Karpas-422 (cell line): ENCODE measurements at regions not wholly inside any gene's neighbourhood (a gene's known extent, or its start where the extent isn't known, plus 50 kb on each side); places are given as distances from the start of the nearest gene placed in this dataset.

ENCODE experiments used
- DNase-seq: peaks from one replicate; pipeline ENCODE4 v3.0.0-alpha.2; 2015
- H2AFZ ChIP-seq: fragments of 200-600 bp; sonication (generic); 2 replicates; pipeline ENCODE4 v1.6.1; 2014; ENCODE audit warnings: antibody characterized with exemption, low read length, mixed read lengths
- H3K27ac ChIP-seq: fragments of 200-600 bp; sonication (generic); 2 replicates; pipeline ENCODE4 v1.5.1; 2014; ENCODE audit warnings: mild to moderate bottlenecking, low read length, moderate library complexity
- H3K27me3 ChIP-seq: fragments of 200-600 bp; sonication (generic); 2 replicates; pipeline ENCODE4 v1.6.1; 2014; ENCODE audit warnings: low read length, mixed read lengths
- H3K36me3 ChIP-seq: fragments of 200-600 bp; sonication (generic); 2 replicates; pipeline ENCODE4 v1.6.1; 2014; ENCODE audit warnings: low read length, mixed read lengths; ENCODE audit not compliant: insufficient read depth
- H3K4me1 ChIP-seq: fragments of 200-600 bp; sonication (generic); 2 replicates; pipeline ENCODE4 v1.6.1; 2014; ENCODE audit warnings: mild to moderate bottlenecking, low read length, mixed read lengths
- H3K4me2 ChIP-seq: fragments of 200-600 bp; sonication (generic); 2 replicates; pipeline ENCODE4 v1.6.1; 2014; ENCODE audit warnings: low read length, low read depth, mild to moderate bottlenecking; ENCODE audit not compliant: poor library complexity, severe bottlenecking
- H3K4me3 ChIP-seq: fragments of 200-600 bp; sonication (generic); 2 replicates; pipeline ENCODE4 v1.5.1; 2014; ENCODE audit warnings: mild to moderate bottlenecking, antibody characterized with exemption, low read length, mixed read lengths
- H3K79me2 ChIP-seq: fragments of 200-600 bp; sonication (generic); 2 replicates; pipeline ENCODE4 v1.6.1; 2014; ENCODE audit warnings: mild to moderate bottlenecking, low read length, mixed read lengths
- H3K9ac ChIP-seq: fragments of 200-600 bp; sonication (generic); 2 replicates; pipeline ENCODE4 v1.6.0; 2014; ENCODE audit warnings: low read length
- H3K9me2 ChIP-seq: fragments of 200-600 bp; sonication (generic), shearing (Covaris generic); replicated peaks from 2 replicates; pipeline ENCODE4 v1.6.0; 2014; ENCODE audit warnings: mild to moderate bottlenecking, low read length, moderate library complexity; ENCODE audit not compliant: insufficient read depth
- H3K9me3 ChIP-seq: fragments of 300-700, 200-600 bp; sonication (generic); 2 replicates; pipeline ENCODE4 v1.6.1; 2014; ENCODE audit warnings: low read length, mixed read lengths
- H4K20me1 ChIP-seq: fragments of 200-600 bp; sonication (generic); 2 replicates; pipeline ENCODE4 v1.6.1; 2014; ENCODE audit warnings: mild to moderate bottlenecking, antibody characterized with exemption, low read length, low read depth; ENCODE audit not compliant: insufficient read depth

DNA sequence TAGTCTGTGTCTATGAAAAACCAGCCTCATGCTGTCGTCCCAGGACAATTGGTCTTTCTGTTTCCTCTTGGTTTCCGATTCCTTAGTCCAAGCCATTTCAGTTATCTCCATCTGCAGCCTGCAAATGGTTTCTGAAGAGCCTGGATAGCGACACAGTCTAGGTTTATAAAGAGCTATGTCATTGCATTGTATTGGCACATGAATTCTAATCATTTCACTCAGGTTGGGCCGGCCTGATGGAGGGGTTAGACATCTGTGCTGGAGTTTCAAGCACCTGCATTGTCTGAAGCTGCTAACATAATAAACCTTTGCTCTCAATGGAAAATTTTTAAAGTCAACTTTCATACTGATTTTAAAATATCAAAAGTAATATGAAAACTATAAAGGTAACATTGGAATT is 232.6 kb upstream of the MAP3K7 start:
- Histone ChIP-seq H3K9ac (no peak overlapping the region), H3K9me3 (no peaks in the 10 kb centered on the region), H3K79me2 (no peaks in the 10 kb centered on the region), H3K4me1 (no peaks in the 10 kb centered on the region), H3K4me3 (no peak overlapping the region), H3K27ac (no peak overlapping the region), H3K4me2 (no peak overlapping the region), H3K27me3 (no peaks in the 10 kb centered on the region), H4K20me1 (no peaks in the 10 kb centered on the region), H2AFZ (no peak overlapping the region), H3K36me3 (no peaks in the 10 kb centered on the region), H3K9me2 (no peaks in the 10 kb centered on the region)
- DNase-seq = no peak

DNA sequence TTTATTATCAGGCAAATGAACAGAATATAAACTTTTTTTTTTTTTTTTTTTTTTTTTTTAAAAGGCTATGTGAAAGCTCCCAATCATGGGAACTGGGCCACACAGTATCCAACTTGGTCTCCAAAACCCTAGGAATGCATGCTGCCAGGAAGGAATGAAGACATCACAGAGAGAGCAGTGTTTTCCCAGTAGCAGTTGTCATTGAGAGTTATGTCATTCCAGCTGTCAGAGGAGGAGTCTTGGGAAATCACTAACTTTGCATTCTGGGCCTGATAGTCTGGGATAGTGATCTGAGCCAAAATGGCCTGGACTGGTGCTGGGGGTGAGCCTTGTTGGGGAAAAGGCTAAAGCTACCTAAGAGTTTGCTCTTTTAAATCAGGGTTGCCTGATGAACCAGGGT is 231.3 kb upstream of the MAP3K7 start:
- Histone ChIP-seq H3K36me3 (no peaks in the 10 kb centered on the region), H3K4me3 (no peak overlapping the region), H3K27ac (no peak overlapping the region), H3K79me2 (no peaks in the 10 kb centered on the region), H3K9me3 (no peaks in the 10 kb centered on the region), H3K9ac (no peak overlapping the region), H3K4me1 (no peaks in the 10 kb centered on the region), H3K9me2 (no peaks in the 10 kb centered on the region), H3K27me3 (no peaks in the 10 kb centered on the region), H4K20me1 (no peaks in the 10 kb centered on the region), H2AFZ (no peak overlapping the region), H3K4me2 (no peak overlapping the region)
- DNase-seq = no peak

DNA sequence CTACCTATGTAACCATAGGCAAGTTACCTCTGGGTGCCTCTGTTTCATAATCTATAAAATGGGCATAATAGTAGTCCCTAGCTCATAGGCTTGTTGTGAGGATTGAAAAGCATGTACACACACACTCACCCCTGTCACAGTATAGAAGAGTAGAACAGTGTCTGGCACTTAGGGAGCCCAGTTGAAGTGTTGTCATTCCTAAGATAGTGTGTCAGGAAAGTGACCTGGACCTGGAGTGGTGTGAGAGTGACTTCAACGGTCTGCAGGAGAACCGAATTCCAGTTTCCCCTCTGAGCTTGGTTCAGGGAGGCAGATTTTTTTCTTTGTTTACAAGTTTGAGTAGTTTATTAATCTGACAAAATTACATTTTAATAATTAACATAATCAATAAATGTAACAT is 229.9 kb upstream of the MAP3K7 start:
- no peak overlapping the region for H2AFZ ChIP-seq
- H3K27me3 ChIP-seq = no peaks in the 10 kb centered on the region
- H3K9ac ChIP-seq = no peak overlapping the region
- H3K27ac ChIP-seq = no peak overlapping the region
- H4K20me1 ChIP-seq = no peaks in the 10 kb centered on the region
- no peak for DNase-seq
- no peaks in the 10 kb centered on the region for H3K4me1 ChIP-seq
- no peaks in the 10 kb centered on the region for H3K9me3 ChIP-seq
- no peaks in the 10 kb centered on the region for H3K79me2 ChIP-seq
- H3K4me2 ChIP-seq = no peak overlapping the region
- H3K4me3 ChIP-seq = no peak overlapping the region
- H3K36me3 ChIP-seq = no peaks in the 10 kb centered on the region
- H3K9me2 ChIP-seq = no peaks in the 10 kb centered on the region

DNA sequence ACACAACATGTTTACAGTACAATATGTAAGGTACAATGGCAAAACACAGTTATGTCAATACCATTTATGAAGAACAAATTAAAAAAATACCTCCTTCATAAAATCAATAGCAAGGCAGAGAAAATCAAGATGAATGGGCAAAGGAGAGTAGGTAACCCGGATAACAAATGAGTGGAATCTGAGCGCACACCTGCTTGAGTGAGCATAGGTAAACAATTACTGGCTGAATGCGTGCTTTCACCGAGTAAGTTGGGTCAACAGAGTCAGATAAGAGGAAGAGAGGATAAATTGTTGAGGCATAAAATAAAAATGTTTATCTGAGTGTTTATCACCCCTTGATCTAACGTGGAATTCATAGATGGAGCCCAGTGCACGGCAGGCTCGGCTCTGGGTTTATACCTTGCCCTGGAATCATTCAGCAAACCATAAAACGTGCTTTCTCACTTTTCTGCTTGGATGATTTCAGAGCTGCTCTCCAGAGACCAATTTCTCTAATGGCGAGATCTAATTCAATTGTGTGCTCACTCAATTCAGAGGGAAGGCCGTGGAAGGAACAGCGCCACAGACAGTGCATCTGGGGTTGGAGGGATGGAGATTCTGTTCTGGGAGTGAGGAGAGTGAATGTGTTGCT is 224.8 kb upstream of the MAP3K7 start:
- no peak for DNase-seq
- no peak overlapping the region for H3K9ac ChIP-seq
- no peaks in the 10 kb centered on the region for H3K36me3 ChIP-seq
- H3K4me2 ChIP-seq = no peak overlapping the region
- H4K20me1 ChIP-seq = no peaks in the 10 kb centered on the region
- no peak overlapping the region for H3K4me3 ChIP-seq
- H3K4me1 ChIP-seq = no peaks in the 10 kb centered on the region
- no peak overlapping the region for H3K27ac ChIP-seq
- no peaks in the 10 kb centered on the region for H3K9me3 ChIP-seq
- H3K9me2 ChIP-seq = no peaks in the 10 kb centered on the region
- no peaks in the 10 kb centered on the region for H3K27me3 ChIP-seq
- H3K79me2 ChIP-seq = no peaks in the 10 kb centered on the region
- no peak overlapping the region for H2AFZ ChIP-seq

DNA sequence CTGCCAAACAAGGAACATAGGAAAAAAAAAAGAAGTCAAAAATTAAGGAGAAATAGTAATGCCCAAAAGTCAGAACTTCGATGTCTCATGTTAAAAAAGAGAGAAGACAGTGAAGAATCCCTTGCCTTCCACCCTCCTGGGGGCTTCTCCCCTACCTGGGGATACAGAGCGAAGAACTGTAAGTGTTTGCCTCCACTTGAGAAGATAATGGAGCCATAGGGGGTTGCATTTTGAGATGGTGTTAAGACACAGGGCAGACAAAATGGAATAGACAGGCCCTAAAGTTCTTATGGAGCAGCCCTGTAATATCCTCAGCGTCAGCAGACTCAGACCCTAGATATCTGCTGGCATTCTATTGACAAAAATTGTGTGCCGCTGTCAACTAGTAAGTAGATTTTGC is 222.2 kb upstream of the MAP3K7 start:
- no peak overlapping the region for H3K4me3 ChIP-seq
- no peak overlapping the region for H3K9ac ChIP-seq
- no peak for DNase-seq
- H3K27ac ChIP-seq = no peak overlapping the region
- H3K79me2 ChIP-seq = no peaks in the 10 kb centered on the region
- no peaks in the 10 kb centered on the region for H3K36me3 ChIP-seq
- H4K20me1 ChIP-seq = no peaks in the 10 kb centered on the region
- no peaks in the 10 kb centered on the region for H3K4me1 ChIP-seq
- no peak overlapping the region for H2AFZ ChIP-seq
- H3K27me3 ChIP-seq = no peaks in the 10 kb centered on the region
- H3K9me3 ChIP-seq = no peaks in the 10 kb centered on the region
- no peak overlapping the region for H3K4me2 ChIP-seq
- H3K9me2 ChIP-seq = no peaks in the 10 kb centered on the region

DNA sequence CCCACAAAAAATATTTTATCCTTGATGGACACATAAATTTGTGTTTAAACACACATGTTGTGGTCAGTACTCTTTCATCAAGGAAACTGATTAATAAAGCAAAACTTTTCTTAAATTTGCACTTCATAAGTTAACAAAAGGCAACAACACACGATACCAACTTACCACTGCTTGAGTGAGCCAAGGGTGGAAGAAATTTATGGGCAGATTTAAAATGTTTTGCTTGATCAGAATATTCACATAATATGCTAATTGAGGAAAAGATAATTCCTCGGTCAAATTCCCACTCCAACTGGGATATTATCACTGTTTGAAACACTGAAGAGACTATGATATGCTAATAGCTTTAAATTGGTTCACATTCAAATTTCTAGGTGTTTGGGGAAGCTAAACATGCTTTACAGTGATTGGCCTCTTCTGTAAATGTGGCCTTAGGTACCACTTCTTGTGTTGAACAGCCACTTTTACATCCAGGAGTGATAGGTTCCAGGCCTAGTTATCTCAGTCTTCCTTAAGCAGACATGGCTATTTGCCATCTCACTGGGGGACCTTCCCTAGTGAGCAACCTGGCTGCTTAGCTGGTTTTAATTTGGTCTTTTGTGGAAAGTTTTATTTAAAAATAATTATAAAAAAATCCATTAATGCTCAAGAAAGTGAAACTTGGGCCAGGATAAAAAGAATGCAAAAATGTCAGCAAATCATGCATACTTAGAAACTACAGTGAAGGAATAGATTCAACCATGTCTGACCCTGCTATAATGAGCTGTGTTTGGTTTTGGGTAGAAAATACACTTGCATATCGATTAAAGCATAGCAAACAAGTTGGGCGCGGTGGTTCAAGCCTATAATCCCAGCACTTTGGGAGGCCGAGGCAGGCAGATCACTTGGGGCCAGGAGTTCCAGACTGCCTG is 221.2 kb upstream of the MAP3K7 start:
- H3K4me3 ChIP-seq = no peak overlapping the region
- no peaks in the 10 kb centered on the region for H3K27me3 ChIP-seq
- H3K27ac ChIP-seq = no peak overlapping the region
- no peaks in the 10 kb centered on the region for H3K4me1 ChIP-seq
- no peak overlapping the region for H3K4me2 ChIP-seq
- H3K79me2 ChIP-seq = no peaks in the 10 kb centered on the region
- no peaks in the 10 kb centered on the region for H3K9me2 ChIP-seq
- no peak for DNase-seq
- H3K9ac ChIP-seq = no peak overlapping the region
- no peak overlapping the region for H2AFZ ChIP-seq
- H3K36me3 ChIP-seq = no peaks in the 10 kb centered on the region
- H4K20me1 ChIP-seq = no peaks in the 10 kb centered on the region
- H3K9me3 ChIP-seq = no peaks in the 10 kb centered on the region

DNA sequence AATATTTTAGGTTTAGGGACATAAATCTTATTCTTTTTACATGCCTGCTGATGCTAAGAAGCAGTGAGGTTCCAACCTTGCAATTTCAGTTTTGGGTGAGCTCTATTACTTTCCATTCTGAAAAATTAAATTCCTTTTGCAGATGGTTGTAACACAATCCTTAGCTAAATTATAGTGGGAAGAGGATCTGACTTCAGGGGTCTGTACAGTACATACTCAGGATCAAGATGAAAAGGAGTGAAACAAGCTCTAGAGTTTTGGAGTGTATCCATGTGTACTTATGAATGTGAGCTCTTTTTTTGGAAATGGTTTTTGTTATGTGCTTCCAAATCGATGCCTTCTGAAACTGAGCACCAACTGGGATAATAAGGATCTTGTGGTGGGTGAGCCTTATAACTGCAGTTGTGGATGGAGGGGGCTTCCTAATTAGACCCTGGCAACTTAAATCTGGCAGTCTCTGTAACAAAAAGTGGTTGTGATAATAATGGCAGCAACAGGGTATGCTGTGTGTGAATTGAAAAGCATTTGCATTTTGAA is 218.8 kb upstream of the MAP3K7 start:
- H2AFZ ChIP-seq = no peak overlapping the region
- no peak overlapping the region for H3K9ac ChIP-seq
- no peaks in the 10 kb centered on the region for H3K9me3 ChIP-seq
- no peaks in the 10 kb centered on the region for H3K9me2 ChIP-seq
- no peaks in the 10 kb centered on the region for H4K20me1 ChIP-seq
- H3K4me3 ChIP-seq = no peak overlapping the region
- H3K27ac ChIP-seq = no peak overlapping the region
- no peak for DNase-seq
- no peaks in the 10 kb centered on the region for H3K79me2 ChIP-seq
- H3K4me2 ChIP-seq = no peak overlapping the region
- H3K27me3 ChIP-seq = no peaks in the 10 kb centered on the region
- no peaks in the 10 kb centered on the region for H3K36me3 ChIP-seq
- H3K4me1 ChIP-seq = no peaks in the 10 kb centered on the region

DNA sequence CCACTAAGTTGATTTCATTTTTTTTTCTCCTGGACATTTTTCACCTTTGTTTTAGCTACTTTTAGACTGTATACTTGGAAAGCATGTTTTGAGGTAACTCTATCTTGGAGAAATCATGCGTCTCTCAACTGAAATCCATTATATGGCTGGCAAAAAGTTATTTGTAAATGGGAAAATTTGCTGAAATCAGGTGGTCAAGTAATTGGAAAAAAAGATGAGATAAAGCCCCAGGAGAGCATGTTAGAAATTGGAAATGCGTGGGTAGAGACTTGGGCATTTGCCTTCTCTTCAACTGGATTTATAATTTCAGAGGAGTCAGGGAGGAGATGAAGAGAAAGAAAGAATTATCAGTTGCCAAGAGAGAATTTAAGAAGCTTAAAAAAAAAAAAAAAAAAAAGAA is 217.1 kb upstream of the MAP3K7 start:
- Histone ChIP-seq H3K79me2 (no peaks in the 10 kb centered on the region), H3K4me2 (no peak overlapping the region), H3K27me3 (no peaks in the 10 kb centered on the region), H2AFZ (no peak overlapping the region), H3K9me3 (no peaks in the 10 kb centered on the region), H3K4me1 (no peaks in the 10 kb centered on the region), H4K20me1 (no peaks in the 10 kb centered on the region), H3K27ac (no peak overlapping the region), H3K36me3 (no peaks in the 10 kb centered on the region), H3K4me3 (no peak overlapping the region), H3K9me2 (no peaks in the 10 kb centered on the region), H3K9ac (no peak overlapping the region)
- DNase-seq = no peak
